OCI-LY1 (cell line): ENCODE measurements at regions not wholly inside any gene's neighbourhood (a gene's known extent, or its start where the extent isn't known, plus 50 kb on each side); places are given as distances from the start of the nearest gene placed in this dataset.

Experiments used
- H2AFZ ChIP-seq: fragments of 200-600 bp; sonication (generic), shearing (Covaris generic); 2 replicates; pipeline ENCODE4 v1.6.0; 2014; ENCODE audit warnings: antibody characterized with exemption, mild to moderate bottlenecking, low read length
- H3F3A ChIP-seq: fragments of 200-600 bp; sonication (generic), shearing (Covaris generic); 2 replicates; pipeline ENCODE4 v1.6.0; 2014; ENCODE audit warnings: mild to moderate bottlenecking, antibody characterized with exemption, low read length, moderate library complexity; ENCODE audit not compliant: insufficient read depth
- H3K27ac ChIP-seq: fragments of 200-600 bp; sonication (generic); 2 replicates; pipeline ENCODE4 v1.5.1; 2014; ENCODE audit warnings: low read length, mixed run types, mild to moderate bottlenecking, low read depth; ENCODE audit not compliant: poor library complexity, severe bottlenecking
- H3K27me3 ChIP-seq: fragments of 200-600 bp; sonication (generic); 2 replicates; pipeline ENCODE4 v1.6.0; 2014; ENCODE audit warnings: antibody characterized with exemption, mild to moderate bottlenecking, low read length, moderate library complexity; ENCODE audit not compliant: insufficient read depth
- H3K36me3 ChIP-seq: fragments of 200-600 bp; sonication (generic); 2 replicates; pipeline ENCODE4 v1.6.1; 2014; ENCODE audit warnings: mild to moderate bottlenecking, antibody characterized with exemption, low read length, moderate library complexity, mixed read lengths; ENCODE audit not compliant: insufficient read depth
- H3K4me1 ChIP-seq: fragments of 200-600 bp; sonication (generic); 2 replicates; pipeline ENCODE4 v1.5.1; 2014; ENCODE audit warnings: mild to moderate bottlenecking, low read length, moderate library complexity; ENCODE audit not compliant: insufficient read depth, severe bottlenecking
- H3K4me2 ChIP-seq: fragments of 200-600 bp; sonication (generic), shearing (Covaris generic); 2 replicates; pipeline ENCODE4 v1.6.1; 2014; ENCODE audit warnings: low read length
- H3K4me3 ChIP-seq: fragments of 200-600 bp; sonication (generic); 2 replicates; pipeline ENCODE4 v1.5.1; 2014; ENCODE audit warnings: low read length, low read depth, mild to moderate bottlenecking, mixed read lengths; ENCODE audit not compliant: poor library complexity, severe bottlenecking
- H3K79me2 ChIP-seq: fragments of 200-600 bp; shearing (Covaris generic); 2 replicates; pipeline ENCODE4 v1.6.1; 2016; ENCODE audit warnings: mixed run types, low read length, mixed read lengths; ENCODE audit not compliant: insufficient read depth
- H3K9ac ChIP-seq: fragments of 200-600 bp; sonication (generic), shearing (Covaris generic); 2 replicates; pipeline ENCODE4 v1.6.1; 2014; ENCODE audit warnings: mild to moderate bottlenecking, low read length, mixed read lengths
- H3K9me2 ChIP-seq: fragments of 200-600 bp; sonication (generic), shearing (Covaris generic); 2 replicates; pipeline ENCODE4 v1.6.1; 2014; ENCODE audit warnings: low read depth, mild to moderate bottlenecking, low read length, mixed read lengths
- H3K9me3 ChIP-seq: fragments of 200-600 bp; shearing (Covaris generic); 2 replicates; pipeline ENCODE4 v1.6.1; 2014; ENCODE audit warnings: low read length, mixed read lengths
- H4K20me1 ChIP-seq: fragments of 200-600 bp; sonication (generic), shearing (Covaris generic); 2 replicates; pipeline ENCODE4 v1.6.0; 2016; ENCODE audit warnings: mild to moderate bottlenecking, low read length; ENCODE audit not compliant: insufficient read depth
- EZH2 ChIP-seq: fragments of 200-600 bp; sonication (generic), shearing (Covaris generic); IDR thresholded peaks from 2 replicates; pipeline ENCODE4 v1.8.0; 2017; ENCODE audit warnings: borderline replicate concordance, mixed run types, mild to moderate bottlenecking, antibody characterized with exemption, low read length, moderate library complexity, mixed read lengths
- TF ChIP-seq, protein P1 (sequence below): fragments of 200-600 bp; sonication (generic), shearing (Covaris generic); IDR thresholded peaks from 2 replicates; pipeline ENCODE4 v1.5.1; 2017; ENCODE audit warnings: mild to moderate bottlenecking, antibody characterized with exemption, low read length, moderate library complexity, mixed read lengths

GRCh38 chr1:208542309-208542708, 298.1 kb upstream of the PLXNA2 start:
- no peaks in the 10 kb centered on the region for H3K36me3 ChIP-seq
- H3F3A ChIP-seq: no peaks in the 10 kb centered on the region
- H3K27ac ChIP-seq: no peak overlapping the region
- no peak overlapping the region for H3K4me3 ChIP-seq
- no peaks in the 10 kb centered on the region for H4K20me1 ChIP-seq
- TF ChIP-seq EZH2: no peak
- TF ChIP-seq, protein P1, sequence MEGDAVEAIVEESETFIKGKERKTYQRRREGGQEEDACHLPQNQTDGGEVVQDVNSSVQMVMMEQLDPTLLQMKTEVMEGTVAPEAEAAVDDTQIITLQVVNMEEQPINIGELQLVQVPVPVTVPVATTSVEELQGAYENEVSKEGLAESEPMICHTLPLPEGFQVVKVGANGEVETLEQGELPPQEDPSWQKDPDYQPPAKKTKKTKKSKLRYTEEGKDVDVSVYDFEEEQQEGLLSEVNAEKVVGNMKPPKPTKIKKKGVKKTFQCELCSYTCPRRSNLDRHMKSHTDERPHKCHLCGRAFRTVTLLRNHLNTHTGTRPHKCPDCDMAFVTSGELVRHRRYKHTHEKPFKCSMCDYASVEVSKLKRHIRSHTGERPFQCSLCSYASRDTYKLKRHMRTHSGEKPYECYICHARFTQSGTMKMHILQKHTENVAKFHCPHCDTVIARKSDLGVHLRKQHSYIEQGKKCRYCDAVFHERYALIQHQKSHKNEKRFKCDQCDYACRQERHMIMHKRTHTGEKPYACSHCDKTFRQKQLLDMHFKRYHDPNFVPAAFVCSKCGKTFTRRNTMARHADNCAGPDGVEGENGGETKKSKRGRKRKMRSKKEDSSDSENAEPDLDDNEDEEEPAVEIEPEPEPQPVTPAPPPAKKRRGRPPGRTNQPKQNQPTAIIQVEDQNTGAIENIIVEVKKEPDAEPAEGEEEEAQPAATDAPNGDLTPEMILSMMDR: no peak
- no peaks in the 10 kb centered on the region for H3K9me3 ChIP-seq
- H3K79me2 ChIP-seq: no peaks in the 10 kb centered on the region
- H2AFZ ChIP-seq: no peak overlapping the region
- no peaks in the 10 kb centered on the region for H3K4me1 ChIP-seq
- H3K9ac ChIP-seq: no peak overlapping the region
- H3K9me2 ChIP-seq: no peaks in the 10 kb centered on the region
- H3K4me2 ChIP-seq: no peak overlapping the region
- no peaks in the 10 kb centered on the region; the same call in 1 of the 2 replicates for H3K27me3 ChIP-seq

DNA sequence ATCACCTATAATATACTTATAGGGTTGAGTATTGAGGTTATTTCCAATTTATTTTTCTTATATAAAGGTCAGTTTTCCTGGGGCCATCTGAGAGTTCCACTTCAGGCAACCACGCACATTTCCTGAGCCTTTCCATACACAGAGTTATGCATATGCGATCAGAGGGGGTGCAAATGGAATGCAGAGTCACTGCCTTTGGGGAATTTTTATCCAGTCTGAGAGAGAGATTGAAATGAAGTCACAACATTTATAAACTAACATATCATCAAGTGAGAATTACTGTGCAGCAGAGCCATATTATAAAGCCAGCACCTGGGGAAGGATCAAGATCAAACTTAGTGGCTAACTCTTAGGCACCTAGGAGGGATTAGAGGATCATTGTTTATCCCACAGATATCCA, 299.9 kb upstream of the PLXNA2 start:
- Histone ChIP-seq H3F3A (no peaks in the 10 kb centered on the region), H3K27ac (no peak overlapping the region), H3K9me3 (no peaks in the 10 kb centered on the region), H3K4me3 (no peak overlapping the region), H4K20me1 (no peaks in the 10 kb centered on the region), H3K9me2 (no peaks in the 10 kb centered on the region), H3K4me2 (no peak overlapping the region), H3K9ac (no peak overlapping the region), H3K79me2 (no peaks in the 10 kb centered on the region), H3K4me1 (no peaks in the 10 kb centered on the region), H2AFZ (no peak overlapping the region), H3K27me3 (no peaks in the 10 kb centered on the region; the same call in 1 of the 2 replicates), H3K36me3 (no peaks in the 10 kb centered on the region)
- no peak for TF ChIP-seq EZH2
- TF ChIP-seq, protein P1: no peak

DNA sequence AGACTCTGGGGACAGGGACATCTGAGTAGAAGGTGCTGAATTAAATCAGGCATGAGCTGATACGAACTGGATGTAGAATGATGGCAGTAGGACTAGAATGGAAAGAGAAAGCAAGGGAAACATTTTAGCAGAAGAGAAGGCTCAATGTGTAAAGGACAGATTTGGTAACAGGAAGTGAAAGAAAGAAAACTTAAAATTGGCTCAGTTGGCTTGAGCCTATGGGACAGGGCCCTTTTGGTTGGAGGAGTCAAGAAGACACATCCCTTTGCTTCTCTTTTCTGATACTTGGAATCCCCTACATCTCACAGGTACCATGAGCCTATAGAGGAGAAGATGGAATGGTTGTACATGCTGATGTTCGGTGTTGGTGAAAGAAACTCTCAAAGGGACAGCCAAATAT, 300.6 kb upstream of the PLXNA2 start:
- Histone ChIP-seq H3K79me2 (no peaks in the 10 kb centered on the region), H3K36me3 (no peaks in the 10 kb centered on the region), H3K9me3 (no peaks in the 10 kb centered on the region), H3F3A (no peaks in the 10 kb centered on the region), H3K9ac (no peak overlapping the region), H3K27ac (no peak overlapping the region), H3K9me2 (no peaks in the 10 kb centered on the region), H3K4me3 (no peak overlapping the region), H3K4me2 (no peak overlapping the region), H3K27me3 (no peaks in the 10 kb centered on the region), H2AFZ (no peak overlapping the region), H4K20me1 (no peaks in the 10 kb centered on the region), H3K4me1 (no peaks in the 10 kb centered on the region)
- no peak for TF ChIP-seq EZH2
- TF ChIP-seq, protein P1: no peak
